Activated CD4-positive, alpha-beta T cell treated with anti-CD3 and anti-CD28 coated beads, Interleukin-2, amount 10 ng/mL, durations not matched to agents 7 days and 5 days (primary cell): ENCODE measurements at regions not wholly inside any gene's neighbourhood (a gene's known extent, or its start where the extent isn't known, plus 50 kb on each side); places are given as distances from the start of the nearest gene placed in this dataset.
"Not testable (repeated sequence)": the region's sequence is repeated elsewhere in the genome, so short reads cannot be mapped to it uniquely, and the experiment has no call there.

Source experiments
- CTCF ChIA-PET: fragments of 350-600 bp; sonication (Branson Sonifier 250); formaldehyde crosslinking; loops from one replicate; lab custom pipeline; 2021; ENCODE audit warnings: antibody characterized with exemption; lab: Charles Lee
- POLR2A ChIA-PET: fragments of 350-600 bp; sonication (Branson Sonifier 250); formaldehyde crosslinking; loops from one replicate; lab custom pipeline; 2021; ENCODE audit warnings: antibody characterized with exemption; lab: Charles Lee
- DNase-seq: peaks from one replicate; pipeline ENCODE4 v3.0.0-alpha.2; 2020
- H3K27ac Mint-ChIP-seq: one replicate; pipeline ENCODE4 v1.8.0; 2021; ENCODE audit warnings: mild to moderate bottlenecking, moderate library complexity, mixed read lengths
- H3K27me3 Mint-ChIP-seq: one replicate; pipeline ENCODE4 v1.8.0; 2021; ENCODE audit warnings: mixed read lengths
- H3K36me3 Mint-ChIP-seq: one replicate; pipeline ENCODE4 v1.8.0; 2021; ENCODE audit warnings: low read depth, mixed read lengths
- H3K4me1 Mint-ChIP-seq: one replicate; pipeline ENCODE4 v1.8.0; 2021; ENCODE audit warnings: mixed read lengths
- H3K4me3 Mint-ChIP-seq: one replicate; pipeline ENCODE4 v1.8.0; 2021; ENCODE audit warnings: mild to moderate bottlenecking, moderate library complexity, mixed read lengths
- H3K9me3 Mint-ChIP-seq: one replicate; pipeline ENCODE4 v1.8.0; 2021; ENCODE audit warnings: mixed read lengths

DNA sequence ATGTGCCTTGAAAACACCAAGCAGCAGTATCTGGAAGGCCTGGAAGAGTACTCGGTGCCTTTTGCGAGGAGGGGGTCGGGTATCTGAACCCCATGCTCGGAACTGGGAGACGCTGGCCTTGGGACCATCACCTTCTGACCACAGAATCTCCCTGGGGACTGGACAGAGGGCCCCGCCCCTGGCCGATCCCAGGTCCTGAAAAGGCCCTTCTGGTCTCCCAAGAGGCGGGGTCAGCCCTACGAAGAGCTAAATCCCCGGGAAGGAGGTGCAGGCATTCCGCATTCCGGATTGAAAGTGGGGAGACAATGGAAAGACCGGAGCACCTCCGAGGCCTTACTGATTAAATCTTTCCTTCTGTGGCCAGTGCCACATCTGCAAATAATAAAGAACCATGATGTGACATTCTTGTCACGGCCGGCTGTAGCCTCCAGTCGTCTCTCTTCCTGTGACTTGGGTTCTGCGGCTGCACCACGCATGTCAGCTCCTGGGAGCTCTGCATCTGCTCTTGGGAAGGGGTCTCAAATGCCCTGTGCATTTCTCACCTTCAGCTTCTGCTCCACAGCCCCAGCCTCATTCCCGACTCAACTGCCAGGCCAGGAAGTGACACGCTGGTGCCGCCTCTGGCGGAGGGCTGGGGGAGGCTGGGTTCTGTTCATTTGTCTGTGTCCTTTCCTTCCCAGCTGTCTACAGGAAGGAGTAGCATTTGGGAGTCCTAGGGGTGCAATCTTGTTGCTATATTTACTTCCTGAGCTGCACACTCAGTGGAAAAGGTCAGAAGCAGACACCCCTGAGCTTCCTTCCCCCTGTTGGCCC is 173.5 kb downstream of the KLF13 start:
- POLR2A ChIA-PET, result no interaction called here
- peaks cover 2% of the 10 kb centered on the region for H3K27me3 Mint-ChIP-seq
- no peak overlapping the region for H3K4me3 Mint-ChIP-seq
- no peaks in the 10 kb centered on the region for H3K4me1 Mint-ChIP-seq
- no peaks in the 10 kb centered on the region for H3K36me3 Mint-ChIP-seq
- no peak for DNase-seq
- H3K9me3 Mint-ChIP-seq, result no peaks in the 10 kb centered on the region
- CTCF ChIA-PET, result interaction anchor here (0.6 to 4.2 kb wide), 4 partner anchors 11 to 190 kb away, joined by 3 to 32 read pairs (median 3); no protein-coding TSS in a partner anchor
- no peak overlapping the region for H3K27ac Mint-ChIP-seq

DNA sequence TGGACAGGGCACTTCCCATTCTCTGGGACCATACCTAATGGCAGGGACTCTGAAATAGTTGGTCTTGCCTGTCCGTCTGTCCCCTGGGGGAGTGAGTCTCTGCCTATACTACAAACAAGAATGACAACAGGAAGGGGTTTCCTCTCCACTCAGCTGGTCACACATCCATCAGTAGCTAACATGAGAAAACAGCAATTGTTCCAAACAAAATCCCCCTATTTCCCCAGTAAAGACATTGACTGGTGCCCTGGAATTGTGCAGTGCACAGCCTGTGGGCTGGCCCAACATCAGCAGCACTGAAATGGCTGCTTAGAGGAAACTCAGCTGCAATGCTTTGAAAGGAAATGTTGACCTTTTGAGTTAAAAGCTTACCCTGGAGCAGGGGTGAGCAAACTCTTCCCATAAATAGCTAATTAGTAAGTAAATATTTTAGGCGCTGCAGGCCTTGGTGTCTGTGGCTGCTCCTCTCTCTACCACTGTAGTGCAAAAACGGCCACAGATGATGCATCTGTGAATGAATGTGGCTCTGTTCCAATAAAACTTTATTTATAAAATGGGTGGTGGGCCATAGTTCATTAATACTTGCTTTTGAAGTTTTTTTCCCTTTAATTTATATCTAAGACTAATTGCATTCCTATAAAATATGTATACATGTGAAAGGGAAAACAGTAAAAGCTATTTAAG is 174.3 kb downstream of the KLF13 start:
- Mint-ChIP-seq H3K4me1 (no peaks in the 10 kb centered on the region), H3K27me3 (peaks cover 2% of the 10 kb centered on the region), H3K4me3 (no peak overlapping the region), H3K36me3 (no peaks in the 10 kb centered on the region), H3K27ac (no peak overlapping the region), H3K9me3 (no peaks in the 10 kb centered on the region)
- CTCF ChIA-PET, result interaction anchor here (0.8 to 4.2 kb wide), 4 partner anchors 8 to 17 kb away, joined by 3 to 32 read pairs (median 3); no protein-coding TSS in a partner anchor
- DNase-seq, result no peak
- POLR2A ChIA-PET, result no interaction called here

DNA sequence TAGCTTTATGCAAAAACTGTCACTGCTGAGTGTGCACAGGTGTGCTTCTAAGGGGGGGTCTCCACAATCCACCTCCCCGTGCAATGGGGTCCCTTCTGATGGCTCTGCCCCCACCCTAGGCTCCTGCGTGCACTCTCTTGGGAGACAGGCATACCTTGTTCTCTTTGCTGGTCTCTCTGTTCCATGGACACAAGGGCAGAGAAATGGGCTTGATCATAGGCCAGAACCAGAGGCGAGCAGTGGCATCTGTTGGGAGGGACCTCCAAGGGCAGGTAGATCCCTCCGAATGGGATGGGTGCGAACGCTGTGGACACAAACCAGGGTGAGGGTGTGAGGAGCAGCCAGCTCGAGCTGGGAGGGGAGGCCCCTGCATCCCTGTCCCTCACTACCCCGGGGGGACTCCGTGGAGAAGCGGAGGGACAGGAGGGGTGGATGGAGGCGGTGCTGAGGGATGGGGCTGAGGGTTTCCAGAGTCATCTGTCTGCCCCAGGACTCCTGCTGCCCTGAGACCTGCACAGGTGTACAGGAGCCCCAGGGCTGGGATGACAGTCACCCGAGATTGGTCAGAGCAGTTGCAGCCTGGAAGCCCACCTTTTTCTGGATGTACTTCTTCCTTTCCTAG is 175.0 kb downstream of the KLF13 start:
- no peaks in the 10 kb centered on the region for H3K36me3 Mint-ChIP-seq
- H3K4me1 Mint-ChIP-seq, result no peaks in the 10 kb centered on the region
- POLR2A ChIA-PET, result no interaction called here
- H3K27me3 Mint-ChIP-seq, result peaks cover 5% of the 10 kb centered on the region
- H3K27ac Mint-ChIP-seq, result no peak overlapping the region
- H3K9me3 Mint-ChIP-seq, result no peaks in the 10 kb centered on the region
- DNase-seq, result no peak
- no peak overlapping the region for H3K4me3 Mint-ChIP-seq
- CTCF ChIA-PET, result interaction anchor here (1.1 to 4.2 kb wide), 3 partner anchors 8 to 18 kb away, joined by 3 to 32 read pairs (median 3); no protein-coding TSS in a partner anchor

DNA sequence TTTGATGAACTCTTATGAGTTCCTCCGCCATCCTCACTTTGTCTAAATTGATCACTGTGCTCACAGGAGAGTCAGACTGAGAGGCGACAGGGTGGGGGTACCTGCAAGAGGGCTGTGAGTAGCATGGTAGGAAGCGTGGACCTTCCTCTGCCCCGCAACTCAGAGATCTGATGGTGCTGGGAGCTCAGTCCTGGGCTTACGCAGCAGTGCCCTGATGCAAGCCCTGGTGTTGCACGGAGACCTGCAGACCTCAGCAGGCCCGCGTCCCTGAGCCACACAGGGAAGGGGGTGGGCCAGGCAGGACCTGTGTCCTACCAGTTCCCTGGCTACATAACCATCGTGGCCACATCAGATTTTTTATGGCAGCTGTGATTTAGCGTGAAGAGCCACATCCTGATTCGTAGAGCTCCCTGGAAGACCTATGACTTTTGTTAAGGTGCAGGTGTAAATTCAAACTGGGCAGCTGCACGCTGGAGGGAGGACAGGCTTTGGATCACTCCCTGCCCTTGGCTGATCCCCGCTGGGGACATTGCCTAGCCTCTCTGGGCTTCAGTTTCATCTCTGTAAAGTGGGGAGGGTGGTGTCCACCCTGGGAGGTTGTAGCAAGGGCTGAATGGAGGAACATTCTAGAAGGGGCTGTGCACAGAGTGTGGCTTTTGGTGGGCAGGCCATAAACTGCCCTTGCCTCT is 176.1 kb downstream of the KLF13 start:
- ChIA-PET POLR2A (no interaction called here), CTCF (interaction anchor here (1.1 to 4.2 kb wide), 3 partner anchors 10 to 14 kb away, joined by 3 to 32 read pairs (median 5); no protein-coding TSS in a partner anchor)
- Mint-ChIP-seq H3K4me3 (no peak overlapping the region), H3K4me1 (no peaks in the 10 kb centered on the region), H3K36me3 (no peaks in the 10 kb centered on the region), H3K27me3 (peaks cover 12% of the 10 kb centered on the region), H3K27ac (no peak overlapping the region), H3K9me3 (no peaks in the 10 kb centered on the region)
- no peak for DNase-seq

- DNase-seq, result no peak
- ChIA-PET POLR2A (no interaction called here), CTCF (interaction anchor here (1.1 to 1.9 kb wide), 2 partner anchors 10 to 15 kb away, joined by 3 to 5 read pairs; no protein-coding TSS in a partner anchor)
These were observed 176.6 kb downstream of the KLF13 start for GRCh38 chr15:31503256-31503655.

GRCh38 chr15:31503758-31504461 is 177.3 kb downstream of the KLF13 start:
- Mint-ChIP-seq H3K27ac (no peak overlapping the region), H3K36me3 (no peaks in the 10 kb centered on the region), H3K4me1 (no peaks in the 10 kb centered on the region), H3K9me3 (no peaks in the 10 kb centered on the region), H3K27me3 (peaks cover 16% of the 10 kb centered on the region), H3K4me3 (no peak overlapping the region)
- CTCF ChIA-PET, result interaction anchor here (1.1 to 1.9 kb wide), 2 partner anchors 9 to 15 kb away, joined by 3 to 5 read pairs; no protein-coding TSS in a partner anchor
- no peak for DNase-seq
- POLR2A ChIA-PET, result no interaction called here

More at GRCh38 chr15:31503256-31503655, 176.6 kb downstream of the KLF13 start:
- no peaks in the 10 kb centered on the region for H3K9me3 Mint-ChIP-seq
- H3K4me1 Mint-ChIP-seq, result no peaks in the 10 kb centered on the region
- H3K27ac Mint-ChIP-seq, result no peak overlapping the region
- peaks cover 16% of the 10 kb centered on the region for H3K27me3 Mint-ChIP-seq
- no peak overlapping the region for H3K4me3 Mint-ChIP-seq
- no peaks in the 10 kb centered on the region for H3K36me3 Mint-ChIP-seq

DNA sequence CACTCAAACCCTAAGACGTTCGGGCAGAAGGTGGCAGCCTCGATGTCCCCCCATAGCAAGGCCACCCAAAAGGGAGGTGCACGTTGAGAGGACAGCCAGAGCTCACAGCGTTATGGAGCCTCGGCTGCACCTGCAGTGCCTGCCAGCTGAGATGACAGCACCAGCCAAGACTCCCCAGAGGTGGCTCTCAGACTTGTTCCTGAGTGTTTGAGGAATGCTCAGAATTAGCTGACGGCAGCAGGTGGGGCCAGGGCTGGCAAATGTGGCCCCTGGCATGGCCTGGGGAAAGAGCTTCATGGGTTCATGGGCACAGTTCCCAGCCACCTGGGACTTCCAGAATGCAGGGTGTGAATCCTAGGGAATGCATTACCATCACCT is 177.8 kb downstream of the KLF13 start:
- DNase-seq, result no peak
- POLR2A ChIA-PET, result no interaction called here
- Mint-ChIP-seq H3K4me3 (no peak overlapping the region), H3K27me3 (peaks cover 16% of the 10 kb centered on the region), H3K4me1 (no peaks in the 10 kb centered on the region), H3K27ac (no peak overlapping the region), H3K36me3 (no peaks in the 10 kb centered on the region), H3K9me3 (no peaks in the 10 kb centered on the region)
- CTCF ChIA-PET, result interaction anchor here (1.9 kb wide), 1 partner anchor 16 kb away, joined by 5 read pairs; no protein-coding TSS in a partner anchor

DNA sequence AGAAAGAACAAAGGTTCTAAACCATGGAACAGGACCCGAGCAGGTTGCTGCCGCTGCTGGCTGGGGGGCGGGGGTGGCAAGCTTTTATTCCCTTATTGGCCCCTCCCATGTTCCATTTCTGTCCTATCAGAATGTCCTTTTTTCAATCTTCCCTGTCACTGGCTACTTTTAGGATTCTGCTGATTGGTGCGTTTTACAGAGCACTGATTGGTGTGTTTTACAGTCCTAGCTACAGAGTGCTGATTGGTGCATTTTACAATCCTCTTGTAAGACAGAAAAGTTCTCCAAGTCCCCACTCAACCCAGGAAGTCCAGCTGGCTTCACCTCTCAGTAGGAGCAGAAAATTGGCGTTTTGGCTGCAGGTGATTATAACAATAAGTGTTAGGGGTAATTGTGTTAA is 180.9 kb downstream of the KLF13 start:
- H3K4me1 Mint-ChIP-seq, H3K27ac Mint-ChIP-seq, H3K36me3 Mint-ChIP-seq, H3K9me3 Mint-ChIP-seq, CTCF ChIA-PET, POLR2A ChIA-PET, DNase-seq, H3K4me3 Mint-ChIP-seq: not testable (repeated sequence)
- peaks cover 18% of the 10 kb centered on the region for H3K27me3 Mint-ChIP-seq

DNA sequence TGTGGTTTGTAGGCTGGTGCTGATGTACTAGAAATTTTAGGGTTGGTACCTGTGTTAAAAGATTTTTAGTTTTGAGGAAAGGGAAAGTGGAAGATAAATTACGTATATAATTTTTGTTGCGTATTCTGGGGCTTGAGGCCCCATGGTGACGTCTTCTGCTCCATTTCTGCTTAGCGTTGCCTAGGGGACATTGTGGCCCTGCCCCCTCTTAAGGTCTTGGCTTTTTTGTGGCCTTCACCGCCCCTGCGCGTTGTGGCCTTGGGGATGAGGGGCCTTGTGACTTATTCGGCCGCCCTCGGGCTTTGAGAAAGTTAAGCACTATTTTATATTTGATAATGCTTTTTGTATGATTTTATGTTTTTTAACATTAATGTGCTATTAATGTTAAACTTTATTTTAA is 182.0 kb downstream of the KLF13 start:
- H3K36me3 Mint-ChIP-seq, result no peaks in the 10 kb centered on the region
- ChIA-PET CTCF (no interaction called here), POLR2A (no interaction called here)
- peaks cover 7% of the 10 kb centered on the region for H3K4me1 Mint-ChIP-seq
- no peak for DNase-seq
- H3K4me3 Mint-ChIP-seq, result no peak overlapping the region
- peaks cover 21% of the 10 kb centered on the region for H3K27me3 Mint-ChIP-seq
- no peaks in the 10 kb centered on the region for H3K9me3 Mint-ChIP-seq
- no peak overlapping the region for H3K27ac Mint-ChIP-seq

DNA sequence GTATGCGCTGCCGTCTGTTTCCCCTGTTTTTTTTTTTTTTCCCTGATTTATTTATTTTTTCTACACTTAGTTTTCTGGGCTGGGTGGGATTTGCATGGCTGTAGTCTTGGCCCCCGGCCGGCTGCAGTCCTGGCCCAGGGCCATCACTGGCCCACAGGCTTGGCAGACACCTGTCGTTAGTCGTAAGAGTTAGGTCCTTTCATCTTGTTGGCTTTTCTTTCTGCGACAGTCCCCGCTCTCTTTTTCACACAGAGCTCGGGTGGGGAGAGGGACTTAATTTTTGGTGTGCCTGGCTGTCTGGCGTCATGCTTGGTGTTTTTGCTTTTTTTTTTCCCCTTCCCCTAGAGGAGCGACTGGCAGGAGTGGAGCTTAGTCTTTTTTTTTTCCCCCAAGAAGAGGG is 183.4 kb downstream of the KLF13 start:
- DNase-seq, result no peak
- H3K4me1 Mint-ChIP-seq, result peaks cover 7% of the 10 kb centered on the region
- H3K36me3 Mint-ChIP-seq, result no peaks in the 10 kb centered on the region
- no peak overlapping the region for H3K27ac Mint-ChIP-seq
- H3K4me3 Mint-ChIP-seq, result no peak overlapping the region
- peaks cover 24% of the 10 kb centered on the region for H3K27me3 Mint-ChIP-seq
- ChIA-PET POLR2A (no interaction called here), CTCF (no interaction called here)
- H3K9me3 Mint-ChIP-seq, result no peaks in the 10 kb centered on the region

- Mint-ChIP-seq H3K4me1 (peaks cover 7% of the 10 kb centered on the region), H3K4me3 (no peak overlapping the region), H3K9me3 (peaks cover 2% of the 10 kb centered on the region), H3K27me3 (peaks cover 20% of the 10 kb centered on the region), H3K27ac (no peak overlapping the region), H3K36me3 (no peaks in the 10 kb centered on the region)
- POLR2A ChIA-PET, result no interaction called here
- CTCF ChIA-PET, result interaction anchor here (0.6 to 1.1 kb wide), 2 partner anchors 11 to 92 kb away, joined by 3 read pairs; no protein-coding TSS in a partner anchor
- peak; percentile 29 for DNase-seq
These were observed 185.2 kb downstream of the KLF13 start for GRCh38 chr15:31511707-31512310.
